Upper lobe of left lung (tissue), 6 donors: ENCODE measurements at regions not wholly inside any gene's neighbourhood (a gene's known extent, or its start where the extent isn't known, plus 50 kb on each side); places are given as distances from the start of the nearest gene placed in this dataset.

Experiments used
- ATAC-seq, 2 donors: fragments of 200-7000 bp; cut with Tn5 transposase; one replicate each; pipeline ENCODE4 v1.9.1; 2022; ENCODE audit warnings: mild to moderate bottlenecking in 2 of 2, moderate library complexity in 2 of 2; ENCODE audit not compliant: low FRiP score in 2 of 2
- DNase-seq, 2 donors: peaks; one replicate each; pipeline ENCODE4 v3.0.0-alpha.2; 2019 to 2020
- H3K27ac ChIP-seq, 4 donors: fragments of 200-600 bp; sonication (generic); one replicate each; pipeline ENCODE4 v1.5.1; 2016 to 2019
- H3K27me3 ChIP-seq, 4 donors: fragments of 200-600 bp; sonication (generic); one replicate each; pipeline ENCODE4 v1.5.1; 2017 to 2019
- H3K36me3 ChIP-seq, 4 donors: fragments of 200-600 bp; sonication (generic); one replicate each; pipeline ENCODE4 v1.5.1; 2016 to 2019
- H3K4me1 ChIP-seq, 4 donors: fragments of 200-600 bp; sonication (generic); one replicate each; pipeline ENCODE4 v1.5.1; 2018 to 2019
- H3K4me3 ChIP-seq, 4 donors: fragments of 200-600 bp; sonication (generic); one replicate each; pipeline ENCODE4 v1.5.1; 2017 to 2019; ENCODE audit warnings: mild to moderate bottlenecking in 2 of 4, moderate library complexity in 1 of 4
- H3K9me3 ChIP-seq, 4 donors: fragments of 200-600 bp; sonication (generic); one replicate each; pipeline ENCODE4 v1.5.1; 2018 to 2019
- EP300 ChIP-seq, 4 donors: sonication (generic); formaldehyde crosslinking; IDR thresholded peaks; one replicate each; pipeline ENCODE4 v1.5.1; 2017; ENCODE audit warnings: antibody characterized with exemption in 4 of 4, control low read depth in 2 of 4
- POLR2A ChIP-seq, 4 donors: fragments of 450-650 bp; IDR thresholded peaks; one replicate each; pipeline ENCODE4 v1.5.1; 2016 to 2017; ENCODE audit warnings: antibody characterized with exemption in 4 of 4, mild to moderate bottlenecking in 2 of 4
- POLR2AphosphoS5 ChIP-seq, 2 donors: sonication (generic); formaldehyde crosslinking; IDR thresholded peaks; one replicate each; pipeline ENCODE4 v1.5.1; 2017; ENCODE audit warnings: antibody characterized with exemption in 2 of 2
- WGBS, 2 donors: methylation state at CpG; one replicate each; pipeline ENCODE4 v1.1.5; 2017 to 2018; 5-methylcytosine and 5-hydroxymethylcytosine counted together
- TF ChIP-seq, protein P1 (sequence below), 6 experiments: fragments of 450-650 bp in 4 of 6; fragments of 200-600 bp in 2 of 6; sonication (generic) in 2 of 6; IDR thresholded peaks; one replicate each; pipeline ENCODE4 v1.5.1; 2016 to 2019; ENCODE audit warnings: antibody characterized with exemption in 6 of 6
- donor health status: DM: no; HTN: no; CAD: no; lungs with moderate emphysema.
- donor health status: DM: no; HTN: yes; CAD: no; lungs with severe emphysema.

DNA sequence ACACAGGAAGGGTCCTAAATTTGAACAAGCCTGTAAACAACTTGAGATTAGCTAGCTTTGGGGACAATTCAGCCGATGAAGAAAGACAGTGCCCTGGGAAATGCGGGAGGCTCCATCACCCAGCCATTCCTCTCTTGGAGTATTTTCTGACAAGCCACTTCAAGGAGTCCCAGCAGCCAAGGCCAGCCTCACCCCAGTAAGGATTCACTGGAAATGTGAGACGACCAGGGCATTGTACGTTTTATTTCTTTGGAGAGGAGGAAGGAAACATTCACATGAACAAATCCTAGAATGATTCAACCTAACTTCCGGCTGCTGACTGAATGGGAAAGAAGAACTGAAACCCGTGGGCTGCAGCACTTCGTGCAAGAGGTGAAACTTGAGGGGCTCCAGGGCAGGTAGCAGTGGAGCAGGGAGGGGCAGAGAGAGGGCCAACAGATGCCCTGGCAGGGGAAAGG is 116.4 kb upstream of the ARHGEF3 start:
- no peak for TF ChIP-seq POLR2A (IDR thresholded peaks at IDR 0.05)
- no peak for TF ChIP-seq EP300 (IDR thresholded peaks at IDR 0.05)
- Histone ChIP-seq H3K4me3 (no peak overlapping the region), H3K4me1 (peaks cover 35 to 51% (median 36%) of the 10 kb centered on the region in 4 donors), H3K9me3 (no peaks in the 10 kb centered on the region), H3K27me3 (no peaks in the 10 kb centered on the region), H3K27ac (peak overlapping the region; percentile 25 to 80 (median 66)), H3K36me3 (no peaks in the 10 kb centered on the region)
- WGBS, 2 donors, result 40 to 48% methylated on average over 7 of the region's 7 CpGs
- DNase-seq (no peak), ATAC-seq (peak in 1 of 2 donors; percentile 31)

DNA sequence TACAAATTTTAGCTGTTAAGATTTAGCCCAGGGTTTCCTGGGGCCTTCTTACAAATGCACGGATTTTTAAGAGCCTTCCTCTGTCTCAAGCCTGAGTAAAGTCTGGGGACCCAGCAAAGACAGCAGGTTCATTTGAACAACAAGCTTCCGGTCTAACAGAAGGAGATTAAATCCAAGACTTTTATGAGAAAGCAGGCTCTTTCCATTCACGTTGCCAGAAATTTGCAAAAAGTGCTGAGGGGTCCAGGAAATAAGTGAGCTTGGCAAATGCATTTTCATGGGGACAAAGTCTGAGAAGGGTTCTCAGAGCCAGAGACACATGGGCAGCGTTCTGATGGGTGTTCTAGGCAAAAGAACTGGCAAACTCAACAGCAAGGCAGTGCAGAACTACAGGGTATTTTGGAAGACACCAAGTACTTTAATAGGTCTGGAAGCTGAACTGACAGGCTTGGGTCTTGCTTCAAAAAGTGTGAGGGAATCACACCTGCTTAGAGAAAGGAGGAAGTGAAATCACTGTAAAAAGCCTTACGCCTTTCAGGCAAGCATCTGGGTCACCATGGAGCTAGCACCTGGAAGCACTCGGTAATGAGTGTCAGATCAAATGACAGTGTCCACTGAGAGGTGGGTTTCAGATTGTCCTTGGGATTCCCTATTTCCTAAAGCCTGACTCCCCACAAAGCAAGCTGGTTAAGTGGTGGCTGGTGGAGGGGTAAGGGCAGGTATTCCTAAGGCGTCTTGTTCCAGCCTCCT is 115.8 kb upstream of the ARHGEF3 start:
- Histone ChIP-seq H3K36me3 (no peaks in the 10 kb centered on the region), H3K27me3 (no peaks in the 10 kb centered on the region), H3K27ac (peak overlapping the region; percentile 25 to 80 (median 66)), H3K4me3 (no peak overlapping the region), H3K9me3 (no peaks in the 10 kb centered on the region), H3K4me1 (peaks cover 29 to 44% (median 30%) of the 10 kb centered on the region in 4 donors)
- ATAC-seq (no peak), DNase-seq (no peak)
- TF ChIP-seq POLR2AphosphoS5 (IDR thresholded peaks at IDR 0.05) (no peak), POLR2A (IDR thresholded peaks at IDR 0.05) (no peak), EP300 (IDR thresholded peaks at IDR 0.05) (no peak)
- TF ChIP-seq, protein P1, sequence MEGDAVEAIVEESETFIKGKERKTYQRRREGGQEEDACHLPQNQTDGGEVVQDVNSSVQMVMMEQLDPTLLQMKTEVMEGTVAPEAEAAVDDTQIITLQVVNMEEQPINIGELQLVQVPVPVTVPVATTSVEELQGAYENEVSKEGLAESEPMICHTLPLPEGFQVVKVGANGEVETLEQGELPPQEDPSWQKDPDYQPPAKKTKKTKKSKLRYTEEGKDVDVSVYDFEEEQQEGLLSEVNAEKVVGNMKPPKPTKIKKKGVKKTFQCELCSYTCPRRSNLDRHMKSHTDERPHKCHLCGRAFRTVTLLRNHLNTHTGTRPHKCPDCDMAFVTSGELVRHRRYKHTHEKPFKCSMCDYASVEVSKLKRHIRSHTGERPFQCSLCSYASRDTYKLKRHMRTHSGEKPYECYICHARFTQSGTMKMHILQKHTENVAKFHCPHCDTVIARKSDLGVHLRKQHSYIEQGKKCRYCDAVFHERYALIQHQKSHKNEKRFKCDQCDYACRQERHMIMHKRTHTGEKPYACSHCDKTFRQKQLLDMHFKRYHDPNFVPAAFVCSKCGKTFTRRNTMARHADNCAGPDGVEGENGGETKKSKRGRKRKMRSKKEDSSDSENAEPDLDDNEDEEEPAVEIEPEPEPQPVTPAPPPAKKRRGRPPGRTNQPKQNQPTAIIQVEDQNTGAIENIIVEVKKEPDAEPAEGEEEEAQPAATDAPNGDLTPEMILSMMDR (IDR thresholded peaks at IDR 0.05), result no peak
- 69 to 70% methylated on average over 7 of the region's 7 CpGs for WGBS, 2 donors

DNA sequence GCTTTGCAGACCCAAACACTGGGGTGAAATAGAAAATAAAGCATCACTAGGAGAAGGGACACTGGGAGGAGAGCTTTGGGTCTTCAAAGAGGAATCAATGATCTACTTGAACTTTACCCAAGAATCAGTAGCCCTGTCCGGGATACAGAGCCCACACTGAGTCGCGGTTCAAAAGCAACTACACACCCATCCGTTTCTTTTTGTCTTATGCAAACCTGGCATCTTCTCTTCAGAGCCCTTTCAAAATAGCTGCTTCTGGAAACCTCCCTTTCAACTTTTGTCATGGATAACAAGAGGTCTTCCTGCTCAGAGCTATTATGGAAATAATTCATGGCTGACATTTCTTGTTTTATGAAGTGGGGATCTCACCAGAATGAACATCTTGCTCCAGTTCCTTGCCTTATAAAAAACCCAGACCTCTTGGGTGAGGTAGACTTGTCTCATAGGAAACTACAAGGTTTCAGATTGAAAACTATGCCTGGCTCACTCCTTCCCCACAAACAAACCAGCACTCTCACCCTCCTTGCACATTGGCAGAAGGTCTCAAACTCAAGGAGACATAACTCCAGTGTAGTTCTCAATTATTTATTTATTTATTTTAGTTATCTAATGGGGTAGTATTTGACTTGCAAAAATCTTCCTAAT is 115.1 kb upstream of the ARHGEF3 start:
- no peaks in the 10 kb centered on the region for H3K27me3 ChIP-seq
- TF ChIP-seq POLR2A (IDR thresholded peaks at IDR 0.05), result no peak
- no peak for TF ChIP-seq EP300 (IDR thresholded peaks at IDR 0.05)
- no peak for TF ChIP-seq POLR2AphosphoS5 (IDR thresholded peaks at IDR 0.05)
- peaks cover 23 to 38% (median 24%) of the 10 kb centered on the region in 4 donors for H3K4me1 ChIP-seq
- ATAC-seq (no peak), DNase-seq (no peak)
- H3K27ac ChIP-seq, result peak overlapping the region in 2 of 4 donors; percentile 78 to 80
- H3K36me3 ChIP-seq, result no peaks in the 10 kb centered on the region
- no peaks in the 10 kb centered on the region for H3K9me3 ChIP-seq
- WGBS, 2 donors, result 53 to 64% methylated on average over 4 of the region's 4 CpGs
- H3K4me3 ChIP-seq, result peak overlapping the region in 3 of 4 donors; percentile 34 to 48 (median 45)

DNA sequence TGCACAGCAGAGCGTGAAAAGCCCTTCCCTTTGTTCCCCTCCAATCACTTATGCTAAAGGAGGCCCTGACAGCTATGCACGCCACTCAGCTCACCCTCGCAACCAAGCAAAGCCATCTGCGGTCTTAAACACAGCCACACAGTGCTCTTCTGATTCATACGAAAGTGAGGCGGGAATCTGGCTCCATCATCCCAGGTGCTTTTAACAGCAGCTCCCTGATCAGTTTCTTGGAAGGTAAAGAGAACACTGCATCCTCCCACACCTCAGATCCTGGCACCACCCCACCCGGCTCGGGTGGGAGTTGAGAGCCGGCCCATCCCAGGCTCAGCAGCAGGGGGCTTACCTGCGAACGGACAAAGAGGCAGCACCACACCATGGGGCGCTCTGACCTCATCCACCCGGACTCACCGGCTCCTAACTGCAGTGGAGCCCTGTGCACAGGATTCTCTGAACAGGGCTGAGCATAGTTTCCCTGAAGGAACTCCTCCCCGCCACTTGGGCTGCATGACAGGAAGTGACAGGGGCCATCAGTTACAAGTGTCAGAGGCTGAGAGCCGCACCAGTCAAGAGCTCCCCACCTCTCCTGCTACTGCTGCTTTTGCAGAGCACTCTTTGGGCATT is 114.3 kb upstream of the ARHGEF3 start:
- Histone ChIP-seq H3K36me3 (no peaks in the 10 kb centered on the region), H3K27me3 (no peaks in the 10 kb centered on the region), H3K4me3 (peak overlapping the region; percentile 24 to 48 (median 40)), H3K4me1 (peaks cover 15 to 37% (median 24%) of the 10 kb centered on the region in 4 donors), H3K27ac (peak overlapping the region; percentile 62 to 80 (median 74)), H3K9me3 (no peaks in the 10 kb centered on the region)
- DNase-seq (peak; percentile 36 to 59), ATAC-seq (peak; percentile 70 to 77)
- TF ChIP-seq, protein P1 (IDR thresholded peaks at IDR 0.05), result peak in 2 of 6 experiments; percentile 15 to 20
- peak in 2 of 4 donors; percentile 38 to 49 for TF ChIP-seq POLR2A (IDR thresholded peaks at IDR 0.05)
- TF ChIP-seq EP300 (IDR thresholded peaks at IDR 0.05), result no peak
- peak in 1 of 2 donors; percentile 36 for TF ChIP-seq POLR2AphosphoS5 (IDR thresholded peaks at IDR 0.05)
- WGBS, 2 donors, result 19 to 32% methylated on average over 16 of the region's 16 CpGs

DNA sequence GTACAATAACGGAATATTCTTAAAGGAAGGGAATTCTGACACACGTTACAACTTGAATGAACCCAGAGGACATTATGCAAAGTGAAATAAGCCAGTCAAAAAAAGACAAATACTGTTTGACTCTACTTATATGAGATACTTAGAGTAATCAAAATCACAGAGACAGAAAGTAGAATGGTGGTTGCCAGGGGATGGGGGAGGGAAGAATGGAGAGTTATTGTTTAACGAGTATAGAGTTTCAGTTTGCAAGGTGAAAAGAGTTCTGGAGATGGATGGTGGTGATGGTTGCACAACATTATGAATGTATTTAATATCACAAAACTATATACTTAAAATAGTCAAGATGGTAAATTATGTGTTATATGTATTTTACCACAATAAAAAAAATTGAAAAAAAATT is 112.9 kb upstream of the ARHGEF3 start:
- no peak for ATAC-seq
- no peaks in the 10 kb centered on the region for H3K27me3 ChIP-seq
- no peaks in the 10 kb centered on the region for H3K36me3 ChIP-seq
- DNase-seq, result no peak
- TF ChIP-seq EP300 (IDR thresholded peaks at IDR 0.05) (no peak), POLR2A (IDR thresholded peaks at IDR 0.05) (no peak), POLR2AphosphoS5 (IDR thresholded peaks at IDR 0.05) (no peak)
- TF ChIP-seq, protein P1 (IDR thresholded peaks at IDR 0.05), result no peak
- no peaks in the 10 kb centered on the region for H3K9me3 ChIP-seq
- 46 to 71% methylated on average over 3 of the region's 3 CpGs for WGBS, 2 donors
- peak overlapping the region in 2 of 4 donors; percentile 45 to 48 for H3K4me3 ChIP-seq
- H3K4me1 ChIP-seq, result peaks cover 14 to 40% (median 24%) of the 10 kb centered on the region in 4 donors
- peak overlapping the region in 3 of 4 donors; percentile 62 to 80 (median 78) for H3K27ac ChIP-seq
